Fibroblast of villous mesenchyme (primary cell): ENCODE measurements at regions not wholly inside any gene's neighbourhood (a gene's known extent, or its start where the extent isn't known, plus 50 kb on each side); places are given as distances from the start of the nearest gene placed in this dataset.

Source experiments
- DNase-seq: peaks from one replicate; pipeline ENCODE4 v3.0.0-alpha.2; 2010; ENCODE audit warnings: low read depth
- H3K4me3 ChIP-seq: 2 replicates; pipeline ENCODE4 v1.5.1; 2011; ENCODE audit warnings: low read depth, mild to moderate bottlenecking, low read length
- CTCF ChIP-seq: IDR thresholded peaks from 2 replicates; pipeline ENCODE4 v1.5.1; 2012; ENCODE audit warnings: low read depth, mild to moderate bottlenecking, low read length; ENCODE audit not compliant: insufficient read depth

GRCh38 chr11:45475173-45475572 lies 189.0 kb upstream of the SYT13 start:
- DNase-seq = no peak
- H3K4me3 ChIP-seq = no peak overlapping the region
- TF ChIP-seq CTCF = no peak

- TF ChIP-seq CTCF = no peak
- no peak for DNase-seq
These were observed 187.3 kb upstream of the SYT13 start for GRCh38 chr11:45473341-45473895.

DNA sequence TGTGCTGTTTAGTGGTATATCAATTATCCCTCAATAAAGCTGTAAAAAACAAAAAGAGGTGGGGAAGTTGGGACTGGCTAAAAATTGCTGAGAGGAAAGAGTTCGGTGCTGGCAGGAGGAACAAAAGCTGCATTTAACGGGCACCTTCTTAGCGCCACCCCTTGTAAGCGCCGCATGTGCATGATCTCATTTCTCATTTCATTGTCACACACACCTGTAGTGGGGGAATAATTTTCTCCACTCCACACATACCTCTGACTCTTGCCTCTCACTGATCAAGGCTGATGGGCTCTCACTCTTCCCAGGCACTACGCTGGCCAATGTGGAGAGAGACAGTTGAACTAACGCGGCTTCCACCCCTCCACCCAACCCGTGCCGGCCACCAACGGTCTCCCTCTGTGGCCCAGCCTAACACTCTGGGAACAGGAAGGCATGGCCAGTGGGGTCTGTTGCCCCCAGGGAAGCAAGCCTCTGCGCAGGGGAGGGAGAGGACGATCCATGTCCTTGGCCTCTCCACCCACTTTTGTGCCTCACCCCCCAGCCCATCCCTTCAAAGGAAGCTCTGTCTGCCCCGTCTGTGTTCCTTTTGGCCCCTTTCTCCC lies 186.7 kb upstream of the SYT13 start:
- TF ChIP-seq CTCF = no peak
- no peak overlapping the region for H3K4me3 ChIP-seq
- DNase-seq = no peak

More at GRCh38 chr11:45473341-45473895, 187.3 kb upstream of the SYT13 start:
- H3K4me3 ChIP-seq = no peak overlapping the region

- no peak overlapping the region for H3K4me3 ChIP-seq
- DNase-seq = no peak
- no peak for TF ChIP-seq CTCF
These were observed 185.1 kb upstream of the SYT13 start for GRCh38 chr11:45471266-45471665.

GRCh38 chr11:45470794-45471167 lies 184.6 kb upstream of the SYT13 start:
- TF ChIP-seq CTCF = no peak
- no peak overlapping the region for H3K4me3 ChIP-seq
- DNase-seq = no peak

DNA sequence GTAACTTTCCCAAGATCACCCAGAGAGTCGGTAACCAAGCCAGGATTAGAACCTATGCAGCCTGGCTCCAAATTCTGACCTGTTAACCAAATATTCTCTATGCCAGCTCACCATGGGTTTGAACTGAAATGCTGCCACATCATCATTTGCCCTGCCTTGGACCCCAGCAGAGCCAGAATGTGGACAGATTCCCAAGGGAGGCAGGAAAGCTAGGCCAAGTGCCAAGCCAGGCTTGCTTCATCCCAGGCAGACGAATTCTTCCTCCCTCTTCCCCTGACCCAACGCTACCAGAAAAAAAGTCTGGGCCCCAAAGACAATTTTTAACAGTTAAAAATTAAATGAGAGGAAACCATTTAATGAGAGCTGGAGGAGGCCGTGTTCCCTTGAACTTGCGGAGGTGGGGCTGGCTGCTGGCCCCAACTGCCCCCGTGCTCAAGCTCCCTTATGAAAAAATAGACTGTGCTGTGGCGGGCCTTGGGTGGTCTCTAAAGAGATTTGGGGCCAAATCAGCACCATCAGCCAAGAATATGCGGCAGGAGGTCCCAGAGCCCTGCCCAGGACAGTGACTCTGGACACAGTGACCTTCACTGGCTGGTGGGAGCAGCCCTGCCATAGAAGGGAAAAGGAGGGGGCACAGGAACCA lies 184.1 kb upstream of the SYT13 start:
- DNase-seq = peak; percentile 14
- TF ChIP-seq CTCF = no peak
- no peak overlapping the region for H3K4me3 ChIP-seq
